Thyroid gland (tissue), 4 donors: ENCODE measurements at regions not wholly inside any gene's neighbourhood (a gene's known extent, or its start where the extent isn't known, plus 50 kb on each side); places are given as distances from the start of the nearest gene placed in this dataset.
A peak's percentile ranks its signal among the peaks of the same experiment; 100 is the strongest.

Experiments used
- DNase-seq, 2 donors: peaks; one replicate each; pipeline ENCODE4 v3.0.0-alpha.2; 2019
- H3K27ac ChIP-seq, 3 donors: fragments of 200-600 bp; sonication (generic); 1 replicate in 2 of 3; 2 replicates in 1 of 3; pipeline ENCODE4 v1.5.1; 2016 to 2019; ENCODE audit warnings: mild to moderate bottlenecking in 1 of 3, moderate library complexity in 1 of 3
- H3K27me3 ChIP-seq: fragments of 200-600 bp; sonication (generic); one replicate; pipeline ENCODE4 v1.5.1; 2019
- H3K36me3 ChIP-seq, 2 donors: fragments of 200-600 bp; sonication (generic); one replicate each; pipeline ENCODE4 v1.5.1; 2016 to 2019
- H3K4me1 ChIP-seq, 2 donors: fragments of 200-600 bp; sonication (generic); one replicate each; pipeline ENCODE4 v1.5.1; 2017 to 2019
- H3K4me3 ChIP-seq, 3 donors: fragments of 200-600 bp; sonication (generic); replicated peaks in 1 of 3; 1 replicate in 2 of 3; 2 replicates in 1 of 3; pipeline ENCODE4 v1.5.1; 2016; ENCODE audit warnings: mild to moderate bottlenecking in 1 of 3
- H3K9me3 ChIP-seq: fragments of 200-600 bp; sonication (generic); one replicate; pipeline ENCODE4 v1.5.1; 2017
- POLR2A ChIP-seq, 2 donors: fragments of 450-650 bp; IDR thresholded peaks; one replicate each; pipeline ENCODE4 v1.6.1; 2017; ENCODE audit warnings: antibody characterized with exemption in 2 of 2, mild to moderate bottlenecking in 2 of 2, moderate library complexity in 1 of 2
- WGBS, 2 donors: methylation state at CpG; one replicate each; pipeline ENCODE4 v1.1.5; 2017; 5-methylcytosine and 5-hydroxymethylcytosine counted together
- intact Hi-C: fragments of 100-400 bp; cut with DNase I; formaldehyde crosslinking; loops from one replicate; pipeline ENCODE4 v1.15.1; 2023
- TF ChIP-seq, protein P1 (sequence below), 6 experiments: fragments of 200-600 bp in 3 of 6; fragments of 450-650 bp in 3 of 6; sonication (generic) in 3 of 6; IDR thresholded peaks; one replicate each; pipeline ENCODE4 v1.5.1; 2016 to 2019; ENCODE audit warnings: antibody characterized with exemption in 6 of 6, mild to moderate bottlenecking in 2 of 6, inconsistent platforms in 1 of 6, moderate library complexity in 1 of 6

DNA sequence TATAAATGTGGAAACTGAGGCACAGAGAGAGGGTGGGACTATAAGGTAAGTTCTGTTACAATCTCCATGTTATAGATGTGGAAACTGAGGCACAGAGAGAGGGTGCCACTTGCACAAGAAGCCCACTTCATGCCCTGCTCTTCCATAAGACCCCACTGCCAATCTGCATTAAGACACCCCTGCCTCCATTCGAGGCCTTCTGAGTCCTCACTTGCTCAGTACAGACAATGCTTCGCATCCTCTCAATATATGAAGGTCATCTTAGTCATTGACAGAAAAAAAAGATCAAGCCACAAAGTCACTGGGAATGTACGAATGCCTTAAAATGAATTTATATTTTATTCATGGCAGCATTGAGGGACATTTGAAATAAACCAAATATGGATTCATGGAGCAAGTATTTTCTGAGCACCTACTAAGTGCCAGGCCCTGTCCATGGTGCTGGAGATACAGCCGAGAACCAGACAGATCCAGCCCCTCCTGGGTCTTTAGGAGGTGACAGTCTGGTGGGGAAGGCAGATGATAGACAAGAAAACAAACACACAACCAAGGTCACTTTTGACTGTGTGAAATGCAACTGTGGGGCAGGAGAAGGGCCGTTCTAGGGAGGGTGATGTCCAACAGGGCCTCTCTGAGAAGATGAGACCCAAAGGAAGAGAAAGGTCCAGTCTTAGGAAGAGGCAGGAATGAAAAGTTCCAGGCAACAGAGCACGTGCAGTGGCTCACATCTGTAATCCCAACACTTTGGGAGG, 92.5 kb upstream of the PTPN1 start:
- H3K27me3 ChIP-seq = no peaks in the 10 kb centered on the region
- intact Hi-C loops = no loop called here
- H3K27ac ChIP-seq = peak overlapping the region; percentile 100
- no peaks in the 10 kb centered on the region for H3K36me3 ChIP-seq
- no peaks in the 10 kb centered on the region for H3K9me3 ChIP-seq
- DNase-seq = no peak
- WGBS, 2 donors = 91 to 93% methylated on average over 6 of the region's 6 CpGs
- peaks cover 38 to 63% of the 10 kb centered on the region in 2 donors for H3K4me1 ChIP-seq
- TF ChIP-seq, protein P1, sequence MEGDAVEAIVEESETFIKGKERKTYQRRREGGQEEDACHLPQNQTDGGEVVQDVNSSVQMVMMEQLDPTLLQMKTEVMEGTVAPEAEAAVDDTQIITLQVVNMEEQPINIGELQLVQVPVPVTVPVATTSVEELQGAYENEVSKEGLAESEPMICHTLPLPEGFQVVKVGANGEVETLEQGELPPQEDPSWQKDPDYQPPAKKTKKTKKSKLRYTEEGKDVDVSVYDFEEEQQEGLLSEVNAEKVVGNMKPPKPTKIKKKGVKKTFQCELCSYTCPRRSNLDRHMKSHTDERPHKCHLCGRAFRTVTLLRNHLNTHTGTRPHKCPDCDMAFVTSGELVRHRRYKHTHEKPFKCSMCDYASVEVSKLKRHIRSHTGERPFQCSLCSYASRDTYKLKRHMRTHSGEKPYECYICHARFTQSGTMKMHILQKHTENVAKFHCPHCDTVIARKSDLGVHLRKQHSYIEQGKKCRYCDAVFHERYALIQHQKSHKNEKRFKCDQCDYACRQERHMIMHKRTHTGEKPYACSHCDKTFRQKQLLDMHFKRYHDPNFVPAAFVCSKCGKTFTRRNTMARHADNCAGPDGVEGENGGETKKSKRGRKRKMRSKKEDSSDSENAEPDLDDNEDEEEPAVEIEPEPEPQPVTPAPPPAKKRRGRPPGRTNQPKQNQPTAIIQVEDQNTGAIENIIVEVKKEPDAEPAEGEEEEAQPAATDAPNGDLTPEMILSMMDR (IDR thresholded peaks at IDR 0.05) = no peak
- TF ChIP-seq POLR2A (IDR thresholded peaks at IDR 0.05) = no peak
- no peak overlapping the region for H3K4me3 ChIP-seq

DNA sequence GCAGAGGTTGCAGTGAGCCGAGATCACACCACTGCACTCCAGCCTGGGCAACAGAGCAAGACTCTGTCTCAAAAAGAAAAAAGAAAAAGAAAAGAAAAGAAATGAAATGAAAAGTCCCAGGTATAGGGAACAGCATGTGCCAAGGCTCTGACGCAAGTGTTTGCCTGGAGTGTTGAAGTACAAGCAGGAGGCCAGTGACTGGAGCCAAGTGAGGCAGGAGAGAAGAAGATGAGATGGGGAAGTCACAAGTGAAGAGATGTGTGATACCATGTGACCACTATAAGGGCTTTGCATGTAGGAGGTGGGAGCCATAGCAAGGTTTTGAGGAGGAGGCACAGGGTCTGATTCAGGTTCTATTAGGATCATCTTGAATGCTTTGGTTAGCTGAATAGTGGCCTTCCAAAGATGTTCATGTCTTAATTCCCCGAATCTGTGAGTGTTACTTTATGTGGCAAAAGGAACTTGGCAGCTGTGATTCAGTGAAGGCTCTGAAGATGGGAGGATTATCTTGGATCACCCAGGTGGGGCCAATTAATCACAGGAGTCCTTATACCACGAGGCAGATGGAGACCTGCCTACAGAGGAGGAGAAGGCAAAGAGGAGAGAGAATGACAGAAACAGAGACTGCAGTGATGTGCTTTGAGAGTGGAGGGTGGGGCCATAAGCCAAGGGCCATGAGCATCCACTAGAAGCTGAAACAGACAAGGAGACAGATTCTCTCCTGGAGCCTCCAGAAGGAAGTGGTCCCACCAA, 91.1 kb upstream of the PTPN1 start:
- H3K27ac ChIP-seq = peak overlapping the region in 1 of 3 donors; percentile 100

DNA sequence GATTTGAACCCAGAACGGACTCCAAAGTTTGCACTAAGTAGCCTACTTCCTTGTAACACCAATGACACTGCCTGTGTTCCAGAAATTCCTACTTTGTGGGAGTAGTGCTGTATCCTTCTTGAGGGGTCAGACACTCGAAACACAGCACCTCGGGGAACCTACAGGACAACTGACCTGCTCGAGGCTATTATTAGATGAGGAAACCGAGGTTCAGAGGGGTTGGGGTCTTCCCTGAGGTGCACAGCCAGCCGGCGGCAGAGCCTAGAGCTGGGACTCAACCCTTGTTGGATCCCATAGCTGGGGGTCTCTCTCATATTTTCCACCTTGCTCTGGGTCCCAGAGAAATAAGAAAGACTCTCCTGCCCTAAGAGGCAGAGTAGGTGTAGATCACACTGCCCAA, 89.8 kb upstream of the PTPN1 start:
- Histone ChIP-seq H3K36me3 (no peaks in the 10 kb centered on the region), H3K27me3 (no peaks in the 10 kb centered on the region), H3K9me3 (no peaks in the 10 kb centered on the region), H3K27ac (no peak overlapping the region), H3K4me3 (no peak overlapping the region), H3K4me1 (peaks cover 23 to 53% of the 10 kb centered on the region in 2 donors)
- 91 to 94% methylated on average over 7 of the region's 7 CpGs for WGBS, 2 donors
- intact Hi-C loops = no loop called here
- TF ChIP-seq, protein P1 (IDR thresholded peaks at IDR 0.05) = no peak
- TF ChIP-seq POLR2A (IDR thresholded peaks at IDR 0.05) = no peak
- DNase-seq = no peak

More for the DNA sequence above, 91.1 kb upstream of the PTPN1 start:
- Histone ChIP-seq H3K9me3 (no peaks in the 10 kb centered on the region), H3K4me1 (peaks cover 36 to 63% of the 10 kb centered on the region in 2 donors), H3K4me3 (no peak overlapping the region), H3K36me3 (no peaks in the 10 kb centered on the region), H3K27me3 (no peaks in the 10 kb centered on the region)
- no peak for TF ChIP-seq POLR2A (IDR thresholded peaks at IDR 0.05)
- TF ChIP-seq, protein P1 (IDR thresholded peaks at IDR 0.05) = no peak
- intact Hi-C loops = no loop called here
- 84 to 90% methylated on average over 4 of the region's 4 CpGs for WGBS, 2 donors
- peak; percentile 32 to 36 for DNase-seq

DNA sequence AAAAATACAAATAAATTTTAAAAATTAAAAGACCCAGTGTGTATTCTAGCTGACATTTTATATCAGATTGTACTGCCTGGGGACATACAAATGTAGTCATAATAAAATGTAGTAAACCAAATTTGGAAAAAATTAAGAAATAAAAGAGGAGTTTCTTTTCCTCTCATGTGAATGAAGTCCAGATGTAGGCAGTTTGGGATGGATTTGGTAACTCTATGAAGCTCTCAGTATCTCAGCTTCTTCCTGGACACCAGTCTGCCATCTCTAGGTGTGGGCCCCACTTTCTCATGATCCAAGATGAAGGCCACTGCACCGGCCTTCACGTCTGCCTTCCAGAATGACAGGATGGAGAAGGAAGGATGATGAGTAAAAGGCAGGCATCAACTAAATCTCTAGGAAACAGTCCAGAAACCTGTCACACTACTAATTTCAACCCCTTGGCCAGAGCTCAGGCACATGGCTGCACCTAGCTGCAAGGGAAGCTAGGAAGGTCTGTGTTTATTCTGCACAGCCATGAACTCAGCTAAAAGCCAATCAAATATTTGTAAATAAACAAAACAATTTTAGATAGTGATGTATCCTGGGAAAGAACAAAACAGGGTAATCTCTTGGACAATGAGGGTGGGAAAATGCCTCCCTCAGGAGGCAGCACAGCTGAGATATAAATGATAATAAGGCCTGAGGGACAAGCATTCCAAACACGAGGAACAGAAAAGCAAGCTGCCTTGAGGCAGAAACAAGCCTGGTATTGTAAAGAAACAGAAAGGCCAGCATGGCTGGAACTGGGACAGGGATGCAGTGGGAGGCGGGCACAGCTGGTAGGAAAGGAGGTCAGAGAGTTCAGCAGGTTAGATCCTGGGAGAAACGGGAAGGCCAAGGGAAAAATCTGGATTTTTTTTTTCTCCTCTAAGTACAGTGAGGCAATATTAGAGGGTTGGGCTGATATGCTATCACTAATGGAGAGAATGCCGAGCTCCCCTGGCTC, 88.5 kb upstream of the PTPN1 start:
- WGBS, 2 donors = 87 to 91% methylated on average over 6 of the region's 6 CpGs
- Histone ChIP-seq H3K4me3 (no peak overlapping the region), H3K4me1 (peaks cover 13 to 42% of the 10 kb centered on the region in 2 donors), H3K9me3 (no peaks in the 10 kb centered on the region), H3K27me3 (no peaks in the 10 kb centered on the region), H3K27ac (peak overlapping the region in 1 of 3 donors; percentile 45), H3K36me3 (no peaks in the 10 kb centered on the region)
- no peak for TF ChIP-seq POLR2A (IDR thresholded peaks at IDR 0.05)
- TF ChIP-seq, protein P1 (IDR thresholded peaks at IDR 0.05) = no peak
- intact Hi-C loops = no loop called here
- DNase-seq = no peak
